ENCODE measurements at regions not wholly inside any gene's neighbourhood (a gene's known extent, or its start where the extent isn't known, plus 50 kb on each side); places are given as distances from the start of the nearest gene placed in this dataset.
A peak's percentile ranks its signal among the peaks of the same experiment; 100 is the strongest.

DNA sequence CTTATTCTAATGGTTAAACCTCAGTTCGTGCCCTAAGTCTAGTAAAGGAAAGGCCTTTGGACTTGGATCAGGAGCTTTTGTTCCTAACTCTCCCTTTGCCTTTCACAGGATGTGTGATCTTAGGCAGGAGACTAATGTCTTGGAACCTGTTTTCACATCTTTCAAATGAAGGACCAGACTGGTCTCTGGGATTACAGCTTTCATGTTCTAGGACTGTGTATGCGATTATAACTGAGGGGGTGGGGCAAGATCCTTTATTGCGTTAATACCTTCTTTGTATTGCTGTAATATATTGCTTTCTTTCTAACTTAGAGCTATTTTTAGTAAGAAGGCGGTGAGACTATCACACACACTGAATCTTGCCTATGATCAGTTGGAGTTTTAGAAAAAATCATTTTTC lies 368.1 kb downstream of the RPRM start:
- TF ChIP-seq, protein P1, sequence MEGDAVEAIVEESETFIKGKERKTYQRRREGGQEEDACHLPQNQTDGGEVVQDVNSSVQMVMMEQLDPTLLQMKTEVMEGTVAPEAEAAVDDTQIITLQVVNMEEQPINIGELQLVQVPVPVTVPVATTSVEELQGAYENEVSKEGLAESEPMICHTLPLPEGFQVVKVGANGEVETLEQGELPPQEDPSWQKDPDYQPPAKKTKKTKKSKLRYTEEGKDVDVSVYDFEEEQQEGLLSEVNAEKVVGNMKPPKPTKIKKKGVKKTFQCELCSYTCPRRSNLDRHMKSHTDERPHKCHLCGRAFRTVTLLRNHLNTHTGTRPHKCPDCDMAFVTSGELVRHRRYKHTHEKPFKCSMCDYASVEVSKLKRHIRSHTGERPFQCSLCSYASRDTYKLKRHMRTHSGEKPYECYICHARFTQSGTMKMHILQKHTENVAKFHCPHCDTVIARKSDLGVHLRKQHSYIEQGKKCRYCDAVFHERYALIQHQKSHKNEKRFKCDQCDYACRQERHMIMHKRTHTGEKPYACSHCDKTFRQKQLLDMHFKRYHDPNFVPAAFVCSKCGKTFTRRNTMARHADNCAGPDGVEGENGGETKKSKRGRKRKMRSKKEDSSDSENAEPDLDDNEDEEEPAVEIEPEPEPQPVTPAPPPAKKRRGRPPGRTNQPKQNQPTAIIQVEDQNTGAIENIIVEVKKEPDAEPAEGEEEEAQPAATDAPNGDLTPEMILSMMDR (IDR thresholded peaks at IDR 0.05), result no peak

DNA sequence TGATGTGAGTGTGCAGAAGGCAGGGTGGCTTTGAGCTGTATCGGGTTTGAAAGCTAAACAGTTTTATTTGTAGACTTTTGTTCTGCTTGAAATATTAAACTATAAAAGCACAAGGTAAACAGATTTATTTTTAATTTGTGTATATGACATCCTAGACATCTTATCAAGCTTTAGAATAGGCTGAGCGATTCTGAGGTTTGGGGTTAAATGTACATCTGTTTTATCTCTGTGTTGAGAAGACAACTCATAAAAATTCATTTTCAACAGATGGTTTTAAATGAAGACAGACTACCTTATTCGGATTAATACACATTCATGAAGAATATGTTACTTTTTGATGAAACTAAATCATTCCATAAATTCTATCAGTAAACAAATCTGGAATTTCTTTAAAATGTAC lies 368.8 kb downstream of the RPRM start:
- Mint-ChIP-seq H3K27me3 (ENCODE audit: low read depth in 2 of 2) (no peaks in the 10 kb centered on the region), H3K27ac (no peak overlapping the region), H3K4me1 (peaks cover 5 to 7% of the 10 kb centered on the region in 2 donors), H3K9me3 (no peaks in the 10 kb centered on the region), H3K4me3 (no peak overlapping the region), H3K36me3 (no peaks in the 10 kb centered on the region)
- no peak overlapping the region for H3K27ac ChIP-seq (ENCODE audit: low read length)
- H3K27me3 ChIP-seq (ENCODE audit: control insufficient read depth, insufficient read depth, low read length), result no peaks in the 10 kb centered on the region
- DNase-seq, result no peak
- intact Hi-C loops (cut with micrococcal nuclease), result no loop called here
- no peak for ATAC-seq
- no peaks in the 10 kb centered on the region for H3K4me1 ChIP-seq (ENCODE audit: control insufficient read depth, insufficient read depth, low read length)
- H3K36me3 ChIP-seq (ENCODE audit: control insufficient read depth, insufficient read depth, low read length), result no peaks in the 10 kb centered on the region
- no CpG with 5 or more reads among the region's 3 CpGs for WGBS (ENCODE audit: insufficient coverage)
- H3K9me3 ChIP-seq (ENCODE audit: control insufficient read depth, insufficient read depth, low read length), result no peaks in the 10 kb centered on the region
- TF ChIP-seq, protein P1 (IDR thresholded peaks at IDR 0.05), result no peak
- no peak overlapping the region for H3K4me3 ChIP-seq (ENCODE audit: low read length)

More for the DNA sequence above, 368.1 kb downstream of the RPRM start:
- H3K36me3 ChIP-seq (ENCODE audit: control insufficient read depth, insufficient read depth, low read length), result no peaks in the 10 kb centered on the region
- Mint-ChIP-seq H3K27me3 (ENCODE audit: low read depth in 2 of 2) (no peaks in the 10 kb centered on the region), H3K9me3 (no peaks in the 10 kb centered on the region), H3K36me3 (no peaks in the 10 kb centered on the region), H3K27ac (no peak overlapping the region), H3K4me3 (no peak overlapping the region), H3K4me1 (peaks cover 5 to 7% of the 10 kb centered on the region in 2 donors)
- WGBS (ENCODE audit: insufficient coverage), result 85% methylated on average over 3 of the region's 4 CpGs
- H3K27ac ChIP-seq (ENCODE audit: low read length), result no peak overlapping the region
- H3K4me1 ChIP-seq (ENCODE audit: control insufficient read depth, insufficient read depth, low read length), result no peaks in the 10 kb centered on the region
- no peak overlapping the region for H3K4me3 ChIP-seq (ENCODE audit: low read length)
- no peak for ATAC-seq
- no peaks in the 10 kb centered on the region for H3K27me3 ChIP-seq (ENCODE audit: control insufficient read depth, insufficient read depth, low read length)
- no peaks in the 10 kb centered on the region for H3K9me3 ChIP-seq (ENCODE audit: control insufficient read depth, insufficient read depth, low read length)
- intact Hi-C loops (cut with micrococcal nuclease), result no loop called here
- DNase-seq, result no peak

DNA sequence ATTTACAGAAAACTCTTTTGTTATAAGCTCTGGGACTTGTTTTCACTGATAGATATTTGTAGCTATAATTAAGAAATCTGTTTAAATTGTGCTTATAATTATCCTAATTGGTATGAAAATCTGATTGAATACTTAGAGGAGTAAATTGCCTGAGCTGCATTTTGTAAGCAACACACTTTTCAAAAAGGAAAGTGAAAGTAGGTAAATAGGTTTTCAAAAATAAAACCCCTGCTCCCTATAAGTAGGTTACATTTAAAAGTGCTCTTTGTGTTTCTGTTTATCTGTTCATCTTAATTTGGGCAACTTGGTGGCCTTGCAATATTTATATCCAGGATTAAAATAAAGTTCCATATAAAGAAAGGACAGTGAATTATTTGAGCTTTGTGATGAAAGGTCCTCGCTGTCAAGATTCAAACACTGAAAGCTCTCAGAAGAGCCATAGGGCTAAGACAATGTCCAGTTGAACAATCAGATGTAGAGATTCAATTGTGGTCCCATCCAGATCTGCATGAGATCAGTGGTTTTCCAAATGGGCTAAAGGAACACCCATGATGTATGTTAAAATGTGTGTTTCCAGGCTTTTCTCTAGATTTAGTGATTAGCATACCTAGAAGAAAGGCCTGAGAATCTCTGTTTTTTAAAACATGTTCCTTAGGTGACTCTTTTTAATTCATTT lies 371.6 kb downstream of the RPRM start:
- Mint-ChIP-seq H3K9me3 (peaks cover 3 to 5% of the 10 kb centered on the region in 2 donors), H3K27me3 (ENCODE audit: low read depth in 2 of 2) (no peaks in the 10 kb centered on the region), H3K36me3 (no peaks in the 10 kb centered on the region), H3K4me3 (no peak overlapping the region), H3K27ac (peak overlapping the region; percentile 44 to 69), H3K4me1 (peaks cover 5 to 7% of the 10 kb centered on the region in 2 donors)
- Histone ChIP-seq H3K36me3 (ENCODE audit: control insufficient read depth, insufficient read depth, low read length) (no peaks in the 10 kb centered on the region), H3K27me3 (ENCODE audit: control insufficient read depth, insufficient read depth, low read length) (no peaks in the 10 kb centered on the region), H3K4me1 (ENCODE audit: control insufficient read depth, insufficient read depth, low read length) (no peaks in the 10 kb centered on the region), H3K9me3 (ENCODE audit: control insufficient read depth, insufficient read depth, low read length) (no peaks in the 10 kb centered on the region), H3K4me3 (ENCODE audit: low read length) (no peak overlapping the region), H3K27ac (ENCODE audit: low read length) (no peak overlapping the region)
- TF ChIP-seq, protein P1 (IDR thresholded peaks at IDR 0.05), result no peak
- WGBS (ENCODE audit: insufficient coverage), result 88% methylated on average over 1 of the region's 1 CpG
- no peak for ATAC-seq
- no peak for DNase-seq
- intact Hi-C loops (cut with micrococcal nuclease), result no loop called here
